A673 (cell line): ENCODE measurements at regions not wholly inside any gene's neighbourhood (a gene's known extent, or its start where the extent isn't known, plus 50 kb on each side); places are given as distances from the start of the nearest gene placed in this dataset.

Experiments used
- BruUV-seq: library from RNA; stranded (reverse); fragments of 400-500 nt; replicated peaks from 2 replicates; lab custom pipeline; 2021; lab: Mats Ljungman, UMichigan
- CTCF ChIA-PET: fragments of 300-600 bp; sonication (Branson Sonifier 250); formaldehyde crosslinking; loops from one replicate; lab custom pipeline; 2022; ENCODE audit warnings: antibody characterized with exemption; lab: Charles Lee
- POLR2A ChIA-PET: fragments of 300-600 bp; sonication (Branson Sonifier 250); formaldehyde crosslinking; loops from one replicate; lab custom pipeline; 2022; ENCODE audit warnings: antibody characterized with exemption; ENCODE audit not compliant: low non-redundant PET; lab: Charles Lee
- DNase-seq: peaks from one replicate; pipeline ENCODE4 v3.0.0-alpha.2; 2015; ENCODE audit warnings: low spot score
- H3K27ac ChIP-seq: fragments of 200-600 bp; sonication (generic); 2 replicates; pipeline ENCODE4 v1.5.1; 2016; ENCODE audit warnings: mixed run types, low read depth, mild to moderate bottlenecking, mixed read lengths, antibody characterized with exemption, low read length; ENCODE audit not compliant: poor library complexity, severe bottlenecking
- H3K27me3 ChIP-seq: fragments of 200-600 bp; sonication (generic); replicated peaks from 2 replicates; pipeline ENCODE4 v1.6.1; 2017; ENCODE audit warnings: mixed run types, low read depth, mild to moderate bottlenecking, mixed read lengths, antibody characterized with exemption, low read length; ENCODE audit not compliant: insufficient read depth, poor library complexity
- H3K36me3 ChIP-seq: fragments of 200-600 bp; sonication (generic); 2 replicates; pipeline ENCODE4 v1.6.1; 2016; ENCODE audit warnings: mixed run types, mild to moderate bottlenecking, mixed read lengths, antibody characterized with exemption, low read length; ENCODE audit not compliant: insufficient read depth, poor library complexity, severe bottlenecking
- H3K4me1 ChIP-seq: fragments of 200-600 bp; sonication (generic); 2 replicates; pipeline ENCODE4 v1.6.1; 2017; ENCODE audit warnings: mixed run types, mild to moderate bottlenecking, mixed read lengths, antibody characterized with exemption, low read length; ENCODE audit not compliant: insufficient read depth, poor library complexity, severe bottlenecking
- H3K4me3 ChIP-seq: fragments of 200-600 bp; sonication (generic); 2 replicates; pipeline ENCODE4 v1.5.1; 2016; ENCODE audit warnings: low read depth, mixed run types, mild to moderate bottlenecking, mixed read lengths, low read length; ENCODE audit not compliant: poor library complexity, severe bottlenecking
- H3K9me3 ChIP-seq: fragments of 200-600 bp; sonication (generic); 2 replicates; pipeline ENCODE4 v1.6.1; 2016; ENCODE audit warnings: mixed run types, low read depth, mild to moderate bottlenecking, mixed read lengths, antibody characterized with exemption, low read length; ENCODE audit not compliant: poor library complexity, severe bottlenecking
- EZH2 ChIP-seq: fragments of 200-600 bp; sonication (generic); IDR thresholded peaks from 2 replicates; pipeline ENCODE4 v1.6.1; 2017; ENCODE audit warnings: borderline replicate concordance, low read depth, mild to moderate bottlenecking, mixed read lengths, antibody characterized with exemption, low read length; ENCODE audit not compliant: poor library complexity, severe bottlenecking
- intact Hi-C: fragments of 100-400 bp; cut with micrococcal nuclease; formaldehyde crosslinking; loops from one replicate; pipeline ENCODE4 v1.10.0; 2022; ENCODE audit not compliant: unreplicated experiment
- TF ChIP-seq, protein P1 (sequence below): fragments of 300-800, 200-600 bp; sonication (generic); conservative IDR thresholded peaks from 2 replicates; pipeline ENCODE4 v1.5.1; 2017; ENCODE audit warnings: low read depth, mild to moderate bottlenecking, antibody characterized with exemption, low read length, moderate library complexity, mixed read lengths

DNA sequence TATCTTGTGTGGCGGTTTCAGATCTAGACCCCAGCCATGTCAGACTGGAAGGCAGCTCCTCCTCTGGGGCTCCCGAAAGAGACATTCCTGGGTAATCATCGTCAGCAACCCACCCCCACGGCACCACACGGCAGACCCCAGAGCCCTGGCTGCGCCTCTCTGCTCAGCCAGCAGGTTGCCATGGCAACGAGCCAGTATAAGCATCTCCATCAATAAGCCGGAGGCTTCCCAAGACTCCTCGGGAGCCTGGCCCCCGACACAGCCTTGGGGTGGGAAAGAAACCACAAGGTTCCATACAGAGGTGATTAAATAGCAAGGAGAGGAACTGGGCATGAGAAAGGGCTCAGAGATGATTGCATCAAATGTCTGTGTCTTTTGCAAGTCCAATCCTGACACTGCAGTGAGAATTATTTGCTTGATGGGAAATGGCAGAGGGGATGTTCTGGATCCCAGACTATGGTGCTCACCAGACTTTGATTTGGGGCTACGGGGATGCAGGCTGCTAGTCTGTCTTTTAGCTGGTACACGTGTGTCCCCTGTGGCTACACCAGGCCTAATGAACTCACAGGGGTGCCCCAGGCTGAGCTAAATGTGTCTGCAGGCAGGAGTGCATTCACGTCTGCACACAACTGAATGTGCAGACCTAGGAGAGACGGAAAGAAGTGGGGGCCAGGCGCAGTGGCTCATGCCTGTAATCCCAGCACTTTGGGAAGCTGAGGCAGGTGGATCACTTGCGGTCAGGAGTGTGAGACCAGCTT, 320.5 kb upstream of the TNRC6C start:
- no peaks in the 10 kb centered on the region for H3K4me1 ChIP-seq
- DNase-seq, result no peak
- TF ChIP-seq, protein P1, sequence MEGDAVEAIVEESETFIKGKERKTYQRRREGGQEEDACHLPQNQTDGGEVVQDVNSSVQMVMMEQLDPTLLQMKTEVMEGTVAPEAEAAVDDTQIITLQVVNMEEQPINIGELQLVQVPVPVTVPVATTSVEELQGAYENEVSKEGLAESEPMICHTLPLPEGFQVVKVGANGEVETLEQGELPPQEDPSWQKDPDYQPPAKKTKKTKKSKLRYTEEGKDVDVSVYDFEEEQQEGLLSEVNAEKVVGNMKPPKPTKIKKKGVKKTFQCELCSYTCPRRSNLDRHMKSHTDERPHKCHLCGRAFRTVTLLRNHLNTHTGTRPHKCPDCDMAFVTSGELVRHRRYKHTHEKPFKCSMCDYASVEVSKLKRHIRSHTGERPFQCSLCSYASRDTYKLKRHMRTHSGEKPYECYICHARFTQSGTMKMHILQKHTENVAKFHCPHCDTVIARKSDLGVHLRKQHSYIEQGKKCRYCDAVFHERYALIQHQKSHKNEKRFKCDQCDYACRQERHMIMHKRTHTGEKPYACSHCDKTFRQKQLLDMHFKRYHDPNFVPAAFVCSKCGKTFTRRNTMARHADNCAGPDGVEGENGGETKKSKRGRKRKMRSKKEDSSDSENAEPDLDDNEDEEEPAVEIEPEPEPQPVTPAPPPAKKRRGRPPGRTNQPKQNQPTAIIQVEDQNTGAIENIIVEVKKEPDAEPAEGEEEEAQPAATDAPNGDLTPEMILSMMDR, result no peak
- no peak for TF ChIP-seq EZH2
- H3K27ac ChIP-seq, result no peak overlapping the region
- intact Hi-C loops, result no loop called here
- ChIA-PET CTCF (no interaction called here), POLR2A (no interaction called here)
- no peaks in the 10 kb centered on the region for H3K36me3 ChIP-seq
- peaks cover 38% of the 10 kb centered on the region for H3K27me3 ChIP-seq
- no TSS peak for BruUV-seq
- H3K9me3 ChIP-seq, result no peaks in the 10 kb centered on the region
- no peak overlapping the region for H3K4me3 ChIP-seq

DNA sequence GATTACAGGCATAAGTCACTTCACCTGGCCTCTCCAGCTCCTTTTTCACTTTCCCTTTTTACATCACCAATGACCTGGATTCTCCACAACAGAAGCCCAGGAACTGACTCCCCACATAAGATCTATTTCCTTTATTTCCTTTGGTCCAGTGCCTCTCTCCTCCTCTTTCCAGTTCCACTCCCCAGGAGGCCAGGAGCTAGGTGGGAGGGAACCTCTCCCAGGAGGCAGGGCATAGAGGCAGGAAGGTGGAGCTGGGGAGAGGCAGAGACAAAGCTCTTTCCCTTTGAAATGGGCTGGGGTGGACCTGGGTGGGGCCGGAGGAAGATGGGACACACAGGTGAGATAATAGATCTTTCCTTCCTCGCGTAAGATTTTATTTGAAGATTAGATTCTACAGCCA, 318.3 kb upstream of the TNRC6C start:
- TF ChIP-seq, protein P1, result no peak
- TF ChIP-seq EZH2, result no peak
- H3K4me1 ChIP-seq, result peaks cover 4% of the 10 kb centered on the region
- ChIA-PET CTCF (no interaction called here), POLR2A (no interaction called here)
- H3K9me3 ChIP-seq, result no peaks in the 10 kb centered on the region
- no peak for DNase-seq
- H3K36me3 ChIP-seq, result no peaks in the 10 kb centered on the region
- intact Hi-C loops, result no loop called here
- no peak overlapping the region for H3K4me3 ChIP-seq
- BruUV-seq, result no TSS peak
- H3K27me3 ChIP-seq, result peaks cover 42% of the 10 kb centered on the region
- H3K27ac ChIP-seq, result no peak overlapping the region

DNA sequence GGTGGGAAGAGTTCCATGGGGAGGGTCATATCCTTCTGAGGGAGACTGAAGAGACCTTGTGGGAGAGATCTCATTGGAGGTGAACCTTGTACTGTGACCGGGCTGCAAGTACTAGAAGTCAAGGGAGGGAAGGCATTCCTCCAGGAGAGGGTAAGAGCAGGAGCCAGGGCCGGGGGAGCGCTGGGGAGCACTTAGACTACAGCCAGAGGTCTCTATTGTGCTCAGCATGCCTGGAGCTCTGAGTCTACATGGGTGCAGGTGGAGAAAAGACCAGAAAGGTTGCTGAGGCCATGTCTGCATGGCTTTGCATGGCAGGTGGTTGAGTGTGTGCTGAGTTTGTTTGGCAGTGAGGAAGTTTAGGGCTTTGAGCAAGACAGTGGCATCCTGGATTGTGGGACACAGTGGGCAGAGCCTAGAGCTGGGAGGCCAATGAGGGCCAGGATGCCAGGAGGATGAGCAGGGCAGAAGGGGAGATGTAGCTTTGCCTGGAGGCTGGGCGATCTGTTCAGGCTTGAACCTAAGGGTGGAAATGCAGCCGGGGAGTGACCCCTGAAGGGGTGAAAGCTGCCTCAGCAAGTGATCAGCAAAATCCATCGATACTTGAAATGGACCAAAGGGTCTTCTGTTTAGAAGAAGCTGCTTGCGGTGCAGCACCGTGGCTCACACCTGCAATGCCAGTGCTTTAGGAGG, 317.4 kb upstream of the TNRC6C start:
- TF ChIP-seq, protein P1, result no peak
- no peak for TF ChIP-seq EZH2
- no peak for DNase-seq
- H3K27ac ChIP-seq, result no peak overlapping the region
- CTCF ChIA-PET, result no interaction called here
- POLR2A ChIA-PET, result no interaction called here
- no TSS peak for BruUV-seq
- H3K27me3 ChIP-seq, result peaks cover 42% of the 10 kb centered on the region
- H3K4me1 ChIP-seq, result peaks cover 6% of the 10 kb centered on the region
- no peaks in the 10 kb centered on the region for H3K36me3 ChIP-seq
- H3K9me3 ChIP-seq, result no peaks in the 10 kb centered on the region
- intact Hi-C loops, result no loop called here
- H3K4me3 ChIP-seq, result no peak overlapping the region
